Ovary (tissue), 7 donors: ENCODE measurements at regions not wholly inside any gene's neighbourhood (a gene's known extent, or its start where the extent isn't known, plus 50 kb on each side); places are given as distances from the start of the nearest gene placed in this dataset.

Source experiments
- DNase-seq, 5 donors: peaks; one replicate each; pipeline ENCODE4 v3.0.0-alpha.2; 2019 to 2020
- H3K27ac ChIP-seq, 2 donors: fragments of 200-600 bp; one replicate each; pipeline versions ENCODE4 v1.5.1 to v1.8.0; 2019 to 2022
- H3K27me3 ChIP-seq: fragments of 200-600 bp; one replicate; pipeline ENCODE4 v1.8.0; 2022
- H3K36me3 ChIP-seq: fragments of 200-600 bp; sonication (generic); one replicate; pipeline ENCODE4 v1.5.1; 2019
- H3K4me1 ChIP-seq: one replicate; pipeline ENCODE4 v1.8.1; 2013; ENCODE audit warnings: mild to moderate bottlenecking, moderate library complexity; ENCODE audit not compliant: insufficient read depth
- H3K4me3 ChIP-seq: fragments of 200-600 bp; sonication (generic); one replicate; pipeline ENCODE4 v1.5.1; 2017
- H3K9me3 ChIP-seq, 2 donors: fragments of 200-600 bp in 1 of 2; sonication (generic) in 1 of 2; one replicate each; pipeline versions ENCODE4 v1.5.1 to v1.8.1; 2013 to 2019; ENCODE audit warnings: mild to moderate bottlenecking in 1 of 2, moderate library complexity in 1 of 2
- EP300 ChIP-seq: sonication (generic); formaldehyde crosslinking; IDR thresholded peaks from one replicate; pipeline ENCODE4 v1.6.1; 2017; ENCODE audit warnings: antibody characterized with exemption
- POLR2A ChIP-seq: fragments of 450-650 bp; IDR thresholded peaks from one replicate; pipeline ENCODE4 v1.6.1; 2017; ENCODE audit warnings: antibody characterized with exemption, mild to moderate bottlenecking, moderate library complexity
- WGBS, 3 donors: extraction: QIAGEN DNeasy Blood & Tissue Kit in 1 of 3; methylation state at CpG; one replicate each; pipeline versions ENCODE4 v1.1.5 to v1.1.7; 2013 to 2017; 5-methylcytosine and 5-hydroxymethylcytosine counted together
- intact Hi-C, 4 donors: fragments of 100-400 bp; cut with DNase I; formaldehyde crosslinking; loops; one replicate each; pipeline versions ENCODE4 v1.11.0 to v1.15.1; 2022 to 2023
- TF ChIP-seq, protein P1 (sequence below), 3 donors: fragments of 450-650 bp in 2 of 3; fragments of 200-600 bp in 1 of 3; IDR thresholded peaks; one replicate each; pipeline versions ENCODE4 v1.5.1 to v1.8.0; 2016 to 2022; ENCODE audit warnings: antibody characterized with exemption in 3 of 3, mild to moderate bottlenecking in 1 of 3
- donor health status: DM: no; HTN: no; CAD: no; lungs with moderate emphysema.
- donor health status: DM: no; HTN: no; CAD: no.
- donor health status: Bipolar disorder and iron deficiency.
- donor health status: DM: no; HTN: no; CAD: no.
- donor health status: DM: yes; HTN: yes; CAD: no.

DNA sequence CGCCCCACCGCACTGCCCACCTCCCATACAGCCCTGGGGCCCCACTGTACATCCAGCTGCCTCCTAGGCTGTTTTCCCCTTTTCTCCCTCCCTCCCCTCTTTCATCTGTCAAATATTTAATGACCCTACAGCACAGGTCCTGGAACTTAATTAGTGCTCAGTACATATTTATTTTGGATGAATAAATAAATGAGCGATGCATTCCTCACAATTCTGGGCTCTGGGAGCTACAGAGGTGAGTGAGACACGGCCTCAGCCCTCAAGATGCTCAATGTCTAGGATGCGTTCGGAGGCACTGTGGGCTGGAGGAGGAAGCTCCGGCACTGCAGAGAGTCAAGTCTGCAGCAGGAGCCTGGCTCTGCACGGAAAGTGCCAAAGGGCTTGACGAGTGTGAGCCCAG, 175.0 kb downstream of the FAM43A start:
- 58 to 72% (median 60%) methylated on average over 9 of the region's 9 CpGs for WGBS, 3 donors
- Histone ChIP-seq H3K4me3 (no peak overlapping the region), H3K27ac (no peak overlapping the region), H3K4me1 (no peaks in the 10 kb centered on the region), H3K36me3 (no peaks in the 10 kb centered on the region), H3K27me3 (no peaks in the 10 kb centered on the region), H3K9me3 (no peaks in the 10 kb centered on the region)
- no peak for DNase-seq
- intact Hi-C loops, result loop anchor here in 1 of 4 donors (5.0 kb wide), 1 partner anchor 1737 kb away; no protein-coding TSS in a partner anchor
- TF ChIP-seq EP300, result no peak

DNA sequence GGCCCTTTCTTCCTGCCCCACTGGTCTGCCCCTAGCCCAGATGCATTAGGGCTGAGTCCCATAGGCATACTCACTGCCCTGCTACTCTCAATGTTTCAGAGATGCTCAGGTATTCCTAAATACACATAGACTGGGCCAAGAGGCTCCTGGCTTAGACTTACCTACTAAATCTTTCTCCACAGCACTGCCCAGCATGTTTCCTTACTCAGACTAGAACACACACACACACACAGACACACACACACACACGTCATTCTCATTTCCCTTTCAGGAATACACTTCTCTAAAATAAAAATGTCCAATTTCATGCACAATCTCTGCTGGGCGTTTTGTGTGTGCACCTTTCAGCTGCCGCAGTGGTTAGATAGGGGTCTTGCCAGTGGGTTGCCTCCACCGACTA, 175.7 kb downstream of the FAM43A start:
- H3K4me1 ChIP-seq, result no peaks in the 10 kb centered on the region
- H3K27ac ChIP-seq, result no peak overlapping the region
- no peaks in the 10 kb centered on the region for H3K36me3 ChIP-seq
- no peak for DNase-seq
- no peaks in the 10 kb centered on the region for H3K9me3 ChIP-seq
- WGBS, 3 donors, result 87 to 90% (median 88%) methylated on average over 4 of the region's 4 CpGs
- TF ChIP-seq EP300 (no peak), POLR2A (no peak)
- TF ChIP-seq, protein P1, sequence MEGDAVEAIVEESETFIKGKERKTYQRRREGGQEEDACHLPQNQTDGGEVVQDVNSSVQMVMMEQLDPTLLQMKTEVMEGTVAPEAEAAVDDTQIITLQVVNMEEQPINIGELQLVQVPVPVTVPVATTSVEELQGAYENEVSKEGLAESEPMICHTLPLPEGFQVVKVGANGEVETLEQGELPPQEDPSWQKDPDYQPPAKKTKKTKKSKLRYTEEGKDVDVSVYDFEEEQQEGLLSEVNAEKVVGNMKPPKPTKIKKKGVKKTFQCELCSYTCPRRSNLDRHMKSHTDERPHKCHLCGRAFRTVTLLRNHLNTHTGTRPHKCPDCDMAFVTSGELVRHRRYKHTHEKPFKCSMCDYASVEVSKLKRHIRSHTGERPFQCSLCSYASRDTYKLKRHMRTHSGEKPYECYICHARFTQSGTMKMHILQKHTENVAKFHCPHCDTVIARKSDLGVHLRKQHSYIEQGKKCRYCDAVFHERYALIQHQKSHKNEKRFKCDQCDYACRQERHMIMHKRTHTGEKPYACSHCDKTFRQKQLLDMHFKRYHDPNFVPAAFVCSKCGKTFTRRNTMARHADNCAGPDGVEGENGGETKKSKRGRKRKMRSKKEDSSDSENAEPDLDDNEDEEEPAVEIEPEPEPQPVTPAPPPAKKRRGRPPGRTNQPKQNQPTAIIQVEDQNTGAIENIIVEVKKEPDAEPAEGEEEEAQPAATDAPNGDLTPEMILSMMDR (IDR thresholded peaks at IDR 0.05), result no peak
- H3K4me3 ChIP-seq, result no peak overlapping the region
- no peaks in the 10 kb centered on the region for H3K27me3 ChIP-seq
- intact Hi-C loops, result loop anchor here in 1 of 4 donors (5.0 kb wide), 1 partner anchor 1736 kb away; no protein-coding TSS in a partner anchor

DNA sequence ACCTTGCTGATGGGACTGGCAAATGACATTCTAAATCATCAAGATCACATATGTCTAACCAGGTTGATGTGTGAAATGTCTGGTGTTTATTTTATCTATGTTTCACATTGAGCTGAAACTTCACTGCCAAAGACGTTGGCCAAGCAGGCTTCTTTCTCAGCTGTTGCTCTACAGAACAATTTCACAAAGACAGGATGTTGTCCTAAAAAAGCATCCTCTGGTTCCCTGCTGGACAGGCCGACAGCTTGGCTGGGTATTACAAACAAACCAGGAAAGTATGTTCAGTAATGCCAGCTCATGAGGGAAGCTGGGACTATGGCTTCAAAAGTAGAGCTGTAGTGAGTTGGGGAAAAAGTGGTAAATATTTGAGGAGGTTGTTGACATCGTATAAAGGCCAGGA, 179.4 kb downstream of the FAM43A start:
- Histone ChIP-seq H3K4me1 (peaks cover 1% of the 10 kb centered on the region), H3K9me3 (no peaks in the 10 kb centered on the region), H3K27me3 (no peaks in the 10 kb centered on the region), H3K4me3 (no peak overlapping the region), H3K36me3 (no peaks in the 10 kb centered on the region), H3K27ac (no peak overlapping the region)
- TF ChIP-seq, protein P1 (IDR thresholded peaks at IDR 0.05), result no peak
- TF ChIP-seq POLR2A, result no peak
- TF ChIP-seq EP300, result no peak
- DNase-seq, result no peak
- WGBS, 3 donors, result 23 to 43% (median 37%) methylated on average over 3 of the region's 3 CpGs
- intact Hi-C loops, result no loop called here

DNA sequence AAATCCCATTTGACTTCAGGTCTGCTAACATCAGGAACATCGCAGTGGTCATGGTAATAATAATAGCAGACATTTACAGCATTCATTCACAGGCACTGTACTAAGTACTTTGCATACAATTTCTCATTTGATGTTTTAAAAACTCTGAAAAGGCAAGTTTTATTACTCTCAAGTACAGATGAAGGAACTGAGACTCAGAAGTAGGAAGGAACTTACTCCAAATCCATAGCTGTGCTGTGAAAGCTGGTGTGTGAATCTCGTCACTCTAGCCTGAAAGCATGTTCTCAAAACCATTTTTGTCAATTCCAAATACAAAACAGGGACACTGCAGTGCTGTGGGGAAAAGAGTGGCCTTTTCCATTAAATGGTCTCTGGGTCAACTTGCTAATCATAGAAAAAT, 179.9 kb downstream of the FAM43A start:
- DNase-seq, result no peak
- no peak overlapping the region for H3K4me3 ChIP-seq
- no peak overlapping the region for H3K27ac ChIP-seq
- TF ChIP-seq, protein P1 (IDR thresholded peaks at IDR 0.05), result no peak
- TF ChIP-seq POLR2A (no peak), EP300 (no peak)
- H3K36me3 ChIP-seq, result no peaks in the 10 kb centered on the region
- intact Hi-C loops, result no loop called here
- H3K4me1 ChIP-seq, result peaks cover 1% of the 10 kb centered on the region
- no peaks in the 10 kb centered on the region for H3K9me3 ChIP-seq
- 86 to 93% (median 91%) methylated on average over 2 of the region's 2 CpGs for WGBS, 3 donors
- no peaks in the 10 kb centered on the region for H3K27me3 ChIP-seq

DNA sequence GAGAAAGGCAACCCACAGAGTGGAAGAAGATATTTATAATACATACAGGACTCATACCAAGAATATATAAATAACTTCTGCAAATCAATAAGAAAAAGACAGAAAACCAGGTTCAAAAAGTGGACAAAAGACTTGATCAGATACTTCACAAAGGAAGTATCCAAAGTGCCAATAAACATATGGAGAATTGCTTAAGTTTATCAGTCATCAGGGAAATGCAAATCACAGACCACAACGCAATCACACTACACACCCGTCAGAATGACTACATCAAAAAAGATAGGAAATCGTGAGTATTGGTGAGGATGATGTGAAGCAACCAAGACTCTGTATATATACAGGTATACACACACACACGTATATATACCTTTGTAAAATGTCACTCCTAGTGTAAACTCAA, 180.6 kb downstream of the FAM43A start:
- intact Hi-C loops, result no loop called here
- Histone ChIP-seq H3K4me1 (peaks cover 1% of the 10 kb centered on the region), H3K4me3 (no peak overlapping the region), H3K27me3 (no peaks in the 10 kb centered on the region), H3K9me3 (no peaks in the 10 kb centered on the region), H3K36me3 (no peaks in the 10 kb centered on the region), H3K27ac (no peak overlapping the region)
- 85 to 92% (median 91%) methylated on average over 4 of the region's 4 CpGs for WGBS, 3 donors
- TF ChIP-seq, protein P1 (IDR thresholded peaks at IDR 0.05), result no peak
- TF ChIP-seq POLR2A, result no peak
- TF ChIP-seq EP300, result no peak
- DNase-seq, result no peak
